ENCODE measurements at regions not wholly inside any gene's neighbourhood (a gene's known extent, or its start where the extent isn't known, plus 50 kb on each side); places are given as distances from the start of the nearest gene placed in this dataset.

GRCh38 chr2:204495381-204495780 is 49.9 kb upstream of the PARD3B start:
- no peak overlapping the region for H3K4me3 Mint-ChIP-seq (ENCODE audit: unreplicated experiment)
- H3K27ac Mint-ChIP-seq (ENCODE audit: unreplicated experiment): no peak overlapping the region
- no peak for TF ChIP-seq CTCF (IDR thresholded peaks at IDR 0.05; ENCODE audit: partially characterized antibody, unreplicated experiment)
- H3K4me1 Mint-ChIP-seq (ENCODE audit: low read depth, unreplicated experiment): no peaks in the 10 kb centered on the region
- no peaks in the 10 kb centered on the region for H3K9me3 Mint-ChIP-seq (ENCODE audit: unreplicated experiment)
- H3K36me3 Mint-ChIP-seq (ENCODE audit: unreplicated experiment): no peaks in the 10 kb centered on the region
- no peaks in the 10 kb centered on the region for H3K27me3 Mint-ChIP-seq (ENCODE audit: unreplicated experiment)
- DNase-seq: no peak
